Smooth muscle cell (in vitro differentiated cells): ENCODE measurements at regions not wholly inside any gene's neighbourhood (a gene's known extent, or its start where the extent isn't known, plus 50 kb on each side); places are given as distances from the start of the nearest gene placed in this dataset.

Experiments
- DNase-seq: peaks from one replicate; lab custom pipeline; 2025; ENCODE audit not compliant: unreplicated experiment; lab: John Stamatoyannopoulos, UW
- H2AFZ ChIP-seq: fragments of 200-600 bp; sonication (generic); 2 replicates; pipeline ENCODE4 v1.6.0; 2016; ENCODE audit warnings: antibody characterized with exemption, low read depth, mild to moderate bottlenecking
- H3F3A ChIP-seq: fragments of 200-600 bp; sonication (generic); 2 replicates; pipeline ENCODE4 v1.6.0; 2017; ENCODE audit warnings: antibody characterized with exemption, low read depth
- H3K27ac ChIP-seq: fragments of 200-600 bp; sonication (generic); 2 replicates; pipeline ENCODE4 v1.5.1; 2016; ENCODE audit warnings: low read depth, mild to moderate bottlenecking
- H3K27me3 ChIP-seq: fragments of 200-600 bp; sonication (generic); 2 replicates; pipeline ENCODE4 v1.6.1; 2016; ENCODE audit warnings: low read depth, mild to moderate bottlenecking
- H3K36me3 ChIP-seq: fragments of 200-600 bp; sonication (generic); 2 replicates; pipeline ENCODE4 v1.5.1; 2016; ENCODE audit warnings: low read depth
- H3K4me1 ChIP-seq: fragments of 200-600 bp; sonication (generic); 2 replicates; pipeline ENCODE4 v1.5.1; 2016; ENCODE audit warnings: low read depth
- H3K4me2 ChIP-seq: fragments of 200-600 bp; sonication (generic); 2 replicates; pipeline ENCODE4 v1.6.0; 2016; ENCODE audit warnings: mild to moderate bottlenecking
- H3K4me3 ChIP-seq: fragments of 200-600 bp; sonication (generic); 2 replicates; pipeline ENCODE4 v1.5.1; 2016; ENCODE audit warnings: mild to moderate bottlenecking
- H3K79me2 ChIP-seq: fragments of 200-600 bp; sonication (generic); 2 replicates; pipeline ENCODE4 v1.6.0; 2016; ENCODE audit warnings: low read depth, mild to moderate bottlenecking
- H3K9ac ChIP-seq: fragments of 200-600 bp; sonication (generic); 2 replicates; pipeline ENCODE4 v1.6.0; 2016; ENCODE audit warnings: low read depth
- H3K9me3 ChIP-seq: fragments of 200-600 bp; sonication (generic); replicated peaks from 2 replicates; pipeline ENCODE4 v1.5.1; 2016; ENCODE audit warnings: low read depth
- H4K20me1 ChIP-seq: fragments of 200-600 bp; sonication (generic); 2 replicates; pipeline ENCODE4 v1.6.0; 2016; ENCODE audit warnings: low read depth
- CTCF ChIP-seq: fragments of 200-600 bp; sonication (generic); IDR thresholded peaks from 2 replicates; pipeline ENCODE4 v1.5.1; 2017; ENCODE audit warnings: borderline replicate concordance, mild to moderate bottlenecking, antibody characterized with exemption; ENCODE audit not compliant: insufficient read depth, poor library complexity, severe bottlenecking
- WGBS: methylation state at CpG from one replicate; pipeline ENCODE4 v1.1.7; 2016; ENCODE audit warnings: low lambda C conversion rate; 5-methylcytosine and 5-hydroxymethylcytosine counted together

- Histone ChIP-seq H2AFZ (no peak overlapping the region), H3K36me3 (no peaks in the 10 kb centered on the region), H3K9ac (no peak overlapping the region), H4K20me1 (no peaks in the 10 kb centered on the region), H3K27me3 (peaks cover 24% of the 10 kb centered on the region), H3K4me2 (no peak overlapping the region), H3K9me3 (no peaks in the 10 kb centered on the region), H3K27ac (no peak overlapping the region), H3K4me1 (no peaks in the 10 kb centered on the region), H3K4me3 (no peak overlapping the region), H3K79me2 (no peaks in the 10 kb centered on the region), H3F3A (no peaks in the 10 kb centered on the region)
- 81% methylated on average over 4 of the region's 4 CpGs for WGBS
- DNase-seq = no peak
- TF ChIP-seq CTCF = no peak
Observed at GRCh38 chr1:20432341-20432740, 53.7 kb downstream of the CAMK2N1 start.

DNA sequence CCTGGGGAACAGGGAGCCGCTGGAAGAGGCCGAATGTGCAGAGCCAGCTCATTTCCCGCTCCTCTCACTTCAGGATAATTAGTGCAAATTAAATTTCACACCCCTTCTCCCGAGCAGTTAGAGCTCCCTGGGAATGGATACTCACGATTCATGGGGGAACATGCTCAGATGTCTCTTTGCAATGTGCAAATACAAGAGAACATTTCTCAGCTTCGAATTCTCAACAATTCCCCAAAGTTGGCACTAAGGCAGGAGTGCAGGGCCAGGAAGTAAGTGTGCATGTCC, 54.9 kb downstream of the CAMK2N1 start:
- no peaks in the 10 kb centered on the region for H3F3A ChIP-seq
- no peak for DNase-seq
- H3K27ac ChIP-seq = no peak overlapping the region
- peaks cover 20% of the 10 kb centered on the region for H3K27me3 ChIP-seq
- H3K4me3 ChIP-seq = no peak overlapping the region
- 75% methylated on average over 6 of the region's 6 CpGs for WGBS
- no peak for TF ChIP-seq CTCF
- H3K9ac ChIP-seq = no peak overlapping the region
- H3K79me2 ChIP-seq = no peaks in the 10 kb centered on the region
- no peak overlapping the region for H2AFZ ChIP-seq
- no peaks in the 10 kb centered on the region for H3K4me1 ChIP-seq
- H3K4me2 ChIP-seq = no peak overlapping the region
- H3K36me3 ChIP-seq = no peaks in the 10 kb centered on the region
- H4K20me1 ChIP-seq = no peaks in the 10 kb centered on the region
- no peaks in the 10 kb centered on the region for H3K9me3 ChIP-seq

GRCh38 chr1:20430355-20431175, 55.4 kb downstream of the CAMK2N1 start:
- no peak overlapping the region for H3K4me3 ChIP-seq
- no peaks in the 10 kb centered on the region for H3K9me3 ChIP-seq
- H3K79me2 ChIP-seq = no peaks in the 10 kb centered on the region
- 25% methylated on average over 9 of the region's 12 CpGs for WGBS
- H3K4me2 ChIP-seq = no peak overlapping the region
- H3K36me3 ChIP-seq = no peaks in the 10 kb centered on the region
- peaks cover 15% of the 10 kb centered on the region for H3K27me3 ChIP-seq
- TF ChIP-seq CTCF = peak; percentile 86
- no peak overlapping the region for H3K27ac ChIP-seq
- H3K4me1 ChIP-seq = no peaks in the 10 kb centered on the region
- no peaks in the 10 kb centered on the region for H4K20me1 ChIP-seq
- no peak overlapping the region for H2AFZ ChIP-seq
- no peaks in the 10 kb centered on the region for H3F3A ChIP-seq
- DNase-seq = no peak
- H3K9ac ChIP-seq = no peak overlapping the region

GRCh38 chr1:20429296-20429695, 56.7 kb downstream of the CAMK2N1 start:
- Histone ChIP-seq H3K27ac (no peak overlapping the region), H3K4me2 (no peak overlapping the region), H3K9me3 (no peaks in the 10 kb centered on the region), H3K9ac (no peak overlapping the region), H3K4me1 (no peaks in the 10 kb centered on the region), H4K20me1 (no peaks in the 10 kb centered on the region), H3F3A (no peaks in the 10 kb centered on the region), H3K79me2 (no peaks in the 10 kb centered on the region), H3K4me3 (no peak overlapping the region), H2AFZ (no peak overlapping the region), H3K36me3 (no peaks in the 10 kb centered on the region), H3K27me3 (peaks cover 5% of the 10 kb centered on the region)
- 64% methylated on average over 6 of the region's 6 CpGs for WGBS
- TF ChIP-seq CTCF = no peak
- DNase-seq = no peak
